Globus pallidus (tissue), 1 donor: ENCODE measurements at regions not wholly inside any gene's neighbourhood (a gene's known extent, or its start where the extent isn't known, plus 50 kb on each side); places are given as distances from the start of the nearest gene placed in this dataset.
"Not testable (repeated sequence)": the region's sequence is repeated elsewhere in the genome, so short reads cannot be mapped to it uniquely, and the experiment has no call there.

ENCODE experiments used
- DNase-seq: peaks from one replicate; pipeline ENCODE4 v3.0.0-alpha.2; 2015; ENCODE audit warnings: low spot score

DNA sequence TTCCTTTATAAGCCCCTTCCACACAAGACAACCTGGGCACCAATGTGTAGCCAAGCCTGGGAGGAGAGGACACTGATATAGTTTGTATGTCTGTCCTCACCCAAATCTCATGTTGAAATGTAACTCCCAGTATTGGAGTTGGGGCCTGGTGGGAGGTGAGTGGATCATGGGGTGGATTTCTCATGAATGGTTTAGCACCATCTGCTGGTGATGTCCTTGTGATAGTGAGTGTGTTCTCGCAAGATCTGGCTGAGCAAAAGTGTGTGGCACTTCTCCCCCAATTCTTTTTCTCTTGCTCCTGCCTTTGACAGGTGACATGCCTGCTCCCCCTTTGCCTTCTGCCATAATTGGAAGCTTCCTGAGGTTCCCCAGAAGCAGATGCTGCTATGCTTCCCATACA is 135.8 kb downstream of the USP31 start:
- no peak for DNase-seq

- DNase-seq = no peak
Measured at GRCh38 chr16:23009075-23009474, 140.2 kb downstream of the USP31 start.

DNA sequence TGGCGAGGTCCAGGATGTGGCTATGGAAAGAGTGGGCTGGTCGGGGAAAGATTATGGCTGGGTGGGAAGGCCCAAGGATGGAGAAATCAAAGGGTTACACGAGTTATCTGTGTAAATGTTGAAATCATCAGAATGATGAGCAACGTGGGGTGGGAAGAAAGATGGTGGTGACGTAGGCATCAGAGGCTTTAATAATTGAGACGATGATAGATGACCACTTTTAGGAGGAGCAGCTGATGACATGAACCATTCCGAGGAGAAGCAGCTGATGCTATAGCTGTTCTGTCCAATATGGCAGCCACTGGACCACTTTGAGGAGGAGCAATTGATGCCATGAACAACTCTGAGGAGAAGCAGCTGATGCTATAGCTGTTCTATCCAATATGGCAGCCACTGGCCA is 141.2 kb downstream of the USP31 start:
- no peak for DNase-seq

DNA sequence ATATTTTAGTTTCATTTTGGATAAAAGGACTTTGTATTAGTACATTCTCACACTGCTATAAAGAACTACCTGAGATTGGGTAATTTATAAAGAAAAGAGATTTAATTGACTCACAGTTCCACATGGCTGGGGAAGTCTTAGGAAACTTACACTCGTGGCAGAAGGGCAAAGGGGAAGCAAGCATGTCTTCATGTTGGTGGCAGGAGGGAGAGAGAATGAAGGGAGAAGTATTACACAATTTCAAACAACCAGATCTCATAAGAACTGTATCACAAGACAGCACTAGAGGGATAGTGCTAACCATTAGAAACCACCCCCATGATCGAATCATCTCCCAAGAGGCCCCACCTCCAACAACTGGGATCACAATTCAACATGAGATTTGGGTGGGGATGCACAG is 142.9 kb downstream of the USP31 start:
- DNase-seq = no peak

GRCh38 chr16:23005951-23006350 is 143.3 kb downstream of the USP31 start:
- no peak for DNase-seq

GRCh38 chr16:22989598-22989997 is 159.7 kb downstream of the USP31 start:
- DNase-seq = no peak

DNA sequence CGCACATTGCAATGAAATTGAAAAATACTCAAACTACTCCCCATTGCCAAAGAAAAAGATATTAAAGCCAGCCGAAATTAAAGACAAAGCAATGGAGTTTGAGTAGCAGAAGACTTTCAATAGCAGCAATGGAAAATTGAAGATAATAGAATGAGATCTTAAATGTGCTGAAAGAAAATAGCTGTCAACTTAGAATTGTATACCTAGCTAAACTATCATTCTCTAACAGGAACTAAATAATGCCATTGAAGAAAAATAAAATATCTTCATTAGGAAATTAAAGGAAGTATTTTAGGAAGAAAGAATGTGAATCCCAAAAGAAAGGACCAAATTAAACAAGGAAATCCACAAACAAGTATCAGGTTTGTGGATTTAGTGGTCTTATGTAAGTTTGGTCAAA is 165.6 kb downstream of the USP31 start:
- DNase-seq = no peak

DNA sequence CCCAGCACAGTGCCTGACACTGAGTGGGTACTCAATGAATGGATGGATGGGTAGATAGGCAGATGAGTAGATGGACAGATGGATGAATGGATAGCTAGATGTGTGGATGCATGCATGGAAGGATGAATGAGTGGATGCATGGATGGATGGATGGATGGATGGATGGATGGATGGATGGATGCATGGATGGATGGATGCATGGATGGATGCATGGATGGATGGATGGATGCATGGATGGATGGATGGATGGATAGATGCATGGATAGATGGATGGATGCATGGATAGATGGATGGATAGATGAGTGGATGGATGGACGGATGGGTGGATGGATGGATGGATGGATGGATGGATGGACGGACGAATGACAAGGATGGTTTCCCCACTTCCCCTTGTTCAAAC is 166.6 kb downstream of the HS3ST2 start:
- not testable (repeated sequence) for DNase-seq

DNA sequence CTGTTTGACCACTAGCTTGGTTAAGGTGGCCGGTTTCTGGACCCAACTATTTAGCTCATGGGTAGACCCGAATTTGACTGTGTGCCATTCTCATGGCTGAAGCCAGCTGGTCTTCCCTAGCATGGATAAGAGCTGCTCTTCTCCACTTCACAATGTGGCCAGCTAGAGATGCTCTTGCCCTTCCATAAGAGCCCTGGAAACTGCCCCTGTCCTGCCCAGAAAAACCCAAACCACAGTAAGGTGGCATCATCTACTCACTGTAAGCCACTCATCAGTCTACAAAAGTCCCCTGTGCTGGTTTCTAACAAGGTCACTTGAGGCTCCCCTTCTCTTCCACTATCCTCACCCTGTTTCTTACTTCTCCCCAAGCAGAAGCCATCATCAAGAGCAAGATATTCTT is 165.1 kb downstream of the HS3ST2 start:
- DNase-seq = peak; percentile 77

DNA sequence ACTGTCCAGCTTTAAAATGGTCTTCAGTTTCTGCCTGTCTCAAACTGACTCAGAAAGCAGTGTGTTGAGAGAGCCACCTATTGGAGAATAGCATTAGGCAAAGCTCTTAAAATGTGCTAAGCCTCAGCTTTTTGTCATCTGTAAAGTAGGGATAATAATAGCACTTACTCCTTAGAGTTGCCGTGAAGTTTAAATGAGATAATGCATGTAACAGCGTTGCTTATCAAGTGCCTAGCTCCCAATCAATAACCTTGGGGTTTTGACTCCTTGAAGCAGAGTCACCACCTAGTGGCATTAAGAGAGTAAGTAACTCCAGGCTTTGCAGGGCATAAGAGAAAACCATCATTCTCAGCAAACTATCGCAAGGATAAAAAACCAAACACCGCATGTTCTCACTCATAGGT is 163.3 kb downstream of the HS3ST2 start:
- DNase-seq = peak; percentile 19

- DNase-seq = no peak
Measured at GRCh38 chr16:22973522-22973921, 159.6 kb downstream of the HS3ST2 start.

- DNase-seq = no peak
Measured at GRCh38 chr16:22971346-22971924, 157.5 kb downstream of the HS3ST2 start.

- no peak for DNase-seq
Measured at GRCh38 chr16:22970209-22970865, 156.4 kb downstream of the HS3ST2 start.

GRCh38 chr16:22969567-22969966 is 155.6 kb downstream of the HS3ST2 start:
- DNase-seq = no peak

- DNase-seq = no peak
Measured at GRCh38 chr16:22968931-22969330, 155.0 kb downstream of the HS3ST2 start.

GRCh38 chr16:22967521-22968095 is 153.6 kb downstream of the HS3ST2 start:
- no peak for DNase-seq
